HEK293 (cell line): ENCODE measurements at regions not wholly inside any gene's neighbourhood (a gene's known extent, or its start where the extent isn't known, plus 50 kb on each side); places are given as distances from the start of the nearest gene placed in this dataset.

ENCODE experiments used
- CTCF ChIA-PET: fragments of 350-600 bp; formaldehyde crosslinking; extraction: SDS; loops from one replicate; lab custom pipeline; 2021; ENCODE audit warnings: antibody characterized with exemption; lab: Yijun Ruan, JAX
- POLR2A ChIA-PET: fragments of 300-600 bp; formaldehyde crosslinking; extraction: SDS; loops from one replicate; lab custom pipeline; 2020; ENCODE audit warnings: antibody characterized with exemption, inconsistent platforms; lab: Yijun Ruan, JAX
- H3K27ac ChIP-seq: fragments of 200-500 bp; sonication (Bioruptor generic); 2 replicates; pipeline ENCODE4 v1.5.1; 2014; ENCODE audit warnings: low read depth, low read length, control low read depth, inconsistent platforms; ENCODE audit errors: extremely low read depth
- H3K36me3 ChIP-seq, 2 experiments: fragments of 200-500 bp in 1 of 2; sonication (Bioruptor generic) in 1 of 2; 1 replicate in 1 of 2; 2 replicates in 1 of 2; pipeline ENCODE4 v1.5.1; 2014 to 2017; ENCODE audit warnings: inconsistent platforms in 2 of 2, low read length in 2 of 2; ENCODE audit not compliant: control insufficient read depth in 2 of 2, insufficient read depth in 1 of 2
- H3K4me1 ChIP-seq: fragments of 200-500 bp; sonication (Bioruptor generic); 2 replicates; pipeline ENCODE4 v1.5.1; 2014; ENCODE audit warnings: mild to moderate bottlenecking, low read length, inconsistent platforms; ENCODE audit not compliant: control insufficient read depth, insufficient read depth
- H3K4me3 ChIP-seq: 2 replicates; pipeline ENCODE4 v1.5.1; 2011; ENCODE audit warnings: low read depth, mild to moderate bottlenecking, control low read depth, low read length, moderate library complexity
- H3K9me3 ChIP-seq: fragments of 200-500 bp; sonication (Bioruptor generic); 2 replicates; pipeline ENCODE4 v1.5.1; 2014; ENCODE audit warnings: low read depth, low read length, inconsistent platforms; ENCODE audit not compliant: control insufficient read depth, insufficient read depth
- IKZF3 ChIP-seq: fragments of 450-650 bp; IDR thresholded peaks from 2 replicates; pipeline ENCODE4 v1.5.0; 2018; ENCODE audit warnings: missing biosample characterization, mild to moderate bottlenecking, missing genetic modification characterization, moderate library complexity
- MEIS1 ChIP-seq: sonication (generic); formaldehyde crosslinking; IDR thresholded peaks from 2 replicates; pipeline ENCODE4 v1.8.1; 2022; ENCODE audit warnings: missing genetic modification reagents, mild to moderate bottlenecking, borderline replicate concordance
- MYNN ChIP-seq: fragments of 450-650 bp; formaldehyde crosslinking; IDR thresholded peaks from 2 replicates; pipeline ENCODE4 v1.5.1; 2016; ENCODE audit warnings: missing biosample characterization, missing genetic modification characterization, borderline replicate concordance
- MZF1 ChIP-seq: fragments of 450-650 bp; formaldehyde crosslinking; IDR thresholded peaks from 2 replicates; pipeline ENCODE4 v1.5.1; 2017; ENCODE audit warnings: missing biosample characterization, missing genetic modification characterization, borderline replicate concordance
- PRDM1 ChIP-seq: fragments of 450-650 bp; formaldehyde crosslinking; IDR thresholded peaks from 2 replicates; pipeline ENCODE4; 2016; ENCODE audit warnings: missing biosample characterization, missing genetic modification characterization
- PRDM2 ChIP-seq: fragments of 450-650 bp; formaldehyde crosslinking; IDR thresholded peaks from 2 replicates; pipeline ENCODE4 v1.5.1; 2016; ENCODE audit warnings: missing biosample characterization, missing genetic modification characterization, borderline replicate concordance
- RBAK ChIP-seq: fragments of 450-650 bp; formaldehyde crosslinking; IDR thresholded peaks from 2 replicates; pipeline ENCODE4 v1.5.1; 2016; ENCODE audit warnings: missing biosample characterization, missing genetic modification characterization
- WT1 ChIP-seq: fragments of 450-650 bp; formaldehyde crosslinking; IDR thresholded peaks from 2 replicates; pipeline ENCODE4 v1.5.1; 2016; ENCODE audit warnings: missing biosample characterization, missing genetic modification characterization
- ZBTB20 ChIP-seq: fragments of 450-650 bp; formaldehyde crosslinking; IDR thresholded peaks from 2 replicates; pipeline ENCODE4 v1.5.1; 2016; ENCODE audit warnings: missing biosample characterization, missing genetic modification characterization
- ZBTB8A ChIP-seq: fragments of 450-650 bp; formaldehyde crosslinking; IDR thresholded peaks from 2 replicates; pipeline ENCODE4 v1.5.1; 2016; ENCODE audit warnings: missing biosample characterization, missing genetic modification characterization
- ZEB2 ChIP-seq: fragments of 450-650 bp; formaldehyde crosslinking; IDR thresholded peaks from 2 replicates; pipeline ENCODE4 v1.5.1; 2016; ENCODE audit warnings: missing biosample characterization, missing genetic modification characterization
- ZIC2 ChIP-seq: fragments of 450-650 bp; formaldehyde crosslinking; IDR thresholded peaks from 2 replicates; pipeline ENCODE4 v1.5.1; 2016; ENCODE audit warnings: missing biosample characterization, missing genetic modification characterization
- ZNF16 ChIP-seq: fragments of 450-650 bp; formaldehyde crosslinking; IDR thresholded peaks from 2 replicates; pipeline ENCODE4 v1.5.1; 2016; ENCODE audit warnings: low read depth, missing biosample characterization, missing genetic modification characterization
- ZNF169 ChIP-seq: fragments of 450-650 bp; formaldehyde crosslinking; IDR thresholded peaks from 2 replicates; pipeline ENCODE4 v1.5.1; 2016; ENCODE audit warnings: missing biosample characterization, missing genetic modification characterization
- ZNF175 ChIP-seq: fragments of 450-650 bp; formaldehyde crosslinking; IDR thresholded peaks from 2 replicates; pipeline ENCODE4 v1.5.1; 2016; ENCODE audit warnings: missing biosample characterization, missing genetic modification characterization
- ZNF19 ChIP-seq: fragments of 450-650 bp; formaldehyde crosslinking; IDR thresholded peaks from 2 replicates; pipeline ENCODE4; 2016; ENCODE audit warnings: missing biosample characterization, missing genetic modification characterization, low read depth
- ZNF335 ChIP-seq: fragments of 450-650 bp; formaldehyde crosslinking; conservative IDR thresholded peaks from 2 replicates; pipeline ENCODE4 v1.5.1; 2016; ENCODE audit warnings: missing biosample characterization, missing genetic modification characterization
- ZNF530 ChIP-seq: fragments of 450-650 bp; formaldehyde crosslinking; IDR thresholded peaks from 2 replicates; pipeline ENCODE4 v1.5.1; 2016; ENCODE audit warnings: low read depth, missing biosample characterization, missing genetic modification characterization
- ZNF558 ChIP-seq: fragments of 450-650 bp; formaldehyde crosslinking; IDR thresholded peaks from 2 replicates; pipeline ENCODE4 v1.5.1; 2016; ENCODE audit warnings: missing biosample characterization, missing genetic modification characterization
- ZNF600 ChIP-seq: fragments of 450-650 bp; formaldehyde crosslinking; IDR thresholded peaks from 2 replicates; pipeline ENCODE4 v1.5.1; 2016; ENCODE audit warnings: missing biosample characterization, missing genetic modification characterization
- ZNF626 ChIP-seq: fragments of 450-650 bp; sonication (Bioruptor Pico); formaldehyde crosslinking; IDR thresholded peaks from 2 replicates; pipeline ENCODE4 v1.5.1; 2018; ENCODE audit warnings: missing biosample characterization, missing genetic modification characterization, inconsistent platforms
- ZNF660 ChIP-seq: fragments of 450-650 bp; IDR thresholded peaks from 2 replicates; pipeline ENCODE4 v1.5.1; 2018; ENCODE audit warnings: missing biosample characterization, mild to moderate bottlenecking, missing genetic modification characterization
- TF ChIP-seq, protein P1 (sequence below): fragments of 450-650 bp; IDR thresholded peaks from 2 replicates; pipeline ENCODE4 v1.5.1; 2018; ENCODE audit warnings: missing biosample characterization, missing genetic modification characterization
- TF ChIP-seq, protein P2 (sequence below): fragments of 450-650 bp; formaldehyde crosslinking; IDR thresholded peaks from 2 replicates; pipeline ENCODE4; 2016; ENCODE audit warnings: missing biosample characterization, missing genetic modification characterization
- TF ChIP-seq, protein P3 (sequence below): fragments of 450-650 bp; formaldehyde crosslinking; IDR thresholded peaks from 2 replicates; pipeline ENCODE4 v1.5.1; 2017; ENCODE audit warnings: missing biosample characterization, missing genetic modification characterization

- H3K36me3 ChIP-seq, result no peaks in the 10 kb centered on the region
- H3K4me3 ChIP-seq, result peak overlapping the region; percentile 98
- ChIA-PET POLR2A (interaction anchor here (1.3 to 2.4 kb wide), 4 partner anchors 18 to 450 kb away, joined by 3 to 14 read pairs (median 8); partner anchors contain the start of gene MTAP), CTCF (interaction anchor here (1.6 kb wide), 1 partner anchor 230 kb away, joined by 6 read pairs; no protein-coding TSS in a partner anchor)
- TF ChIP-seq MEIS1 (CRISPR knock-in tag) (no peak), ZNF335 (no peak), ZNF175 (tag by site-specific recombination) (no peak), ZBTB20 (no peak), MZF1 (no peak), ZNF660 (tag by site-specific recombination) (no peak), ZNF558 (tag by site-specific recombination) (no peak), ZNF16 (tag by site-specific recombination) (no peak), PRDM2 (tag by site-specific recombination) (no peak), ZNF530 (tag by site-specific recombination) (no peak)
- TF ChIP-seq, protein P1, sequence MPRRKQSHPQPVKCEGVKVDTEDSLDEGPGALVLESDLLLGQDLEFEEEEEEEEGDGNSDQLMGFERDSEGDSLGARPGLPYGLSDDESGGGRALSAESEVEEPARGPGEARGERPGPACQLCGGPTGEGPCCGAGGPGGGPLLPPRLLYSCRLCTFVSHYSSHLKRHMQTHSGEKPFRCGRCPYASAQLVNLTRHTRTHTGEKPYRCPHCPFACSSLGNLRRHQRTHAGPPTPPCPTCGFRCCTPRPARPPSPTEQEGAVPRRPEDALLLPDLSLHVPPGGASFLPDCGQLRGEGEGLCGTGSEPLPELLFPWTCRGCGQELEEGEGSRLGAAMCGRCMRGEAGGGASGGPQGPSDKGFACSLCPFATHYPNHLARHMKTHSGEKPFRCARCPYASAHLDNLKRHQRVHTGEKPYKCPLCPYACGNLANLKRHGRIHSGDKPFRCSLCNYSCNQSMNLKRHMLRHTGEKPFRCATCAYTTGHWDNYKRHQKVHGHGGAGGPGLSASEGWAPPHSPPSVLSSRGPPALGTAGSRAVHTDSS, result no peak
- TF ChIP-seq, protein P2, sequence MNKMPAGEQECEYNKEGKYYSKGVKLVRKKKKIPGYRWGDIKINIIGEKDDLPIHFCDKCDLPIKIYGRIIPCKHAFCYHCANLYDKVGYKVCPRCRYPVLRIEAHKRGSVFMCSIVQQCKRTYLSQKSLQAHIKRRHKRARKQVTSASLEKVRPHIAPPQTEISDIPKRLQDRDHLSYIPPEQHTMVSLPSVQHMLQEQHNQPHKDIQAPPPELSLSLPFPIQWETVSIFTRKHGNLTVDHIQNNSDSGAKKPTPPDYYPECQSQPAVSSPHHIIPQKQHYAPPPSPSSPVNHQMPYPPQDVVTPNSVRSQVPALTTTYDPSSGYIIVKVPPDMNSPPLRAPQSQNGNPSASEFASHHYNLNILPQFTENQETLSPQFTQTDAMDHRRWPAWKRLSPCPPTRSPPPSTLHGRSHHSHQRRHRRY, result no peak
- H3K4me1 ChIP-seq, result peaks cover 12% of the 10 kb centered on the region; the same call in 1 of the 2 replicates
- H3K9me3 ChIP-seq, result no peaks in the 10 kb centered on the region
- H3K27ac ChIP-seq, result peak overlapping the region; percentile 91; the same call in 1 of the 2 replicates
These were observed 76.0 kb upstream of the IFNE start for GRCh38 chr9:21558079-21558478.

DNA sequence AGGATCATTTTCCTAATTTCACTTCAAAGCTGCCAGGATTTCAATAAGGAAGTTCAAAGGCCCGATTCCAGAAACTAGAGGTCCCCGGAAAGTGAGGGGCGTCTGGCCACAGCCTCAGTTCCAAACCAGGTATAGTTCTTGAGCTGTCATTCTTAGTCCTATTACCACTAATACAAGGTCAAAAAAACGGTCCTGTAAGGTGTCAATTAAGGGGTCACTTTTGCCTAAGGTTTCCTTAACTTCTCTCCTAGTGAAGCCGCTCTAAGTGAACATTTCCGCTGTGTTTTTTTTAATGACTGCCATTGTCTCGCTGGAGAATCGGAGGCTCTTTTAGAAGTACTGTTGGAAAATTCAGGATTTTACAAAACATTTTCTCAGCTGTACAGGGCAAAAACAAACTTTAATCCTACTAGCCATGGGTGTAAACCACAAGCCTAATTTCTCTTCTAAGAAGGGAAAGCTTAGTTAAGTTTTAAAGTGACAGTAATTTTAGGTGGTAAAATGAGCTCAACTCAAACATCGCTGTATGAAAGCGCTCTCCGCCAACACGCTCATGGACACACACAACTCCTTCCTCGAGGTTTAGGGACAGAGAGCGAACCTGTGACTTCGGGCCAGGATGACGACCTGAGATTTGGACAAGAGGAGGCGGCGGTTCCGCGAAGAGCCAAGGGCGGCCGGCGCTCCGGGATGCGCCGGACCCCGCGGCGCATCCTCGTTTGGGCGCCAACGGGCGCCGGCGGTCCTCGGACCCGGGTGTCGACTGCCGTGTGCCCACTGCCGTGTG lies 76.7 kb upstream of the IFNE start:
- POLR2A ChIA-PET, result interaction anchor here (0.8 to 2.4 kb wide), 9 partner anchors 9 to 450 kb away, joined by 3 to 14 read pairs (median 9); partner anchors contain the start of genes CDKN2A, CDKN2B, CDKN2B-AS1 and MTAP
- Histone ChIP-seq H3K36me3 (no peaks in the 10 kb centered on the region), H3K9me3 (no peaks in the 10 kb centered on the region), H3K4me3 (peak overlapping the region; percentile 98), H3K4me1 (peaks cover 12% of the 10 kb centered on the region; the same call in 1 of the 2 replicates), H3K27ac (peak overlapping the region; percentile 91)
- CTCF ChIA-PET, result interaction anchor here (0.7 to 1.6 kb wide), 8 partner anchors 11 to 229 kb away, joined by 3 to 6 read pairs (median 4); no protein-coding TSS in a partner anchor
- TF ChIP-seq ZIC2 (tag by site-specific recombination), result 0 out of 2 replicates have a peak, but pooled peaks have one; percentile 26
- no peak for TF ChIP-seq ZNF175 (tag by site-specific recombination)
- peak; percentile 34; the same call in 1 of the 2 replicates for TF ChIP-seq ZNF600 (tag by site-specific recombination)
- TF ChIP-seq RBAK, result no peak
- no peak for TF ChIP-seq ZEB2 (tag by site-specific recombination)
- TF ChIP-seq ZBTB8A (tag by site-specific recombination), result peak; percentile 94
- no peak for TF ChIP-seq ZNF626
- no peak for TF ChIP-seq MYNN
- TF ChIP-seq IKZF3 (tag by site-specific recombination), result 0 out of 2 replicates have a peak, but pooled peaks have one; percentile 14
- TF ChIP-seq, protein P3, sequence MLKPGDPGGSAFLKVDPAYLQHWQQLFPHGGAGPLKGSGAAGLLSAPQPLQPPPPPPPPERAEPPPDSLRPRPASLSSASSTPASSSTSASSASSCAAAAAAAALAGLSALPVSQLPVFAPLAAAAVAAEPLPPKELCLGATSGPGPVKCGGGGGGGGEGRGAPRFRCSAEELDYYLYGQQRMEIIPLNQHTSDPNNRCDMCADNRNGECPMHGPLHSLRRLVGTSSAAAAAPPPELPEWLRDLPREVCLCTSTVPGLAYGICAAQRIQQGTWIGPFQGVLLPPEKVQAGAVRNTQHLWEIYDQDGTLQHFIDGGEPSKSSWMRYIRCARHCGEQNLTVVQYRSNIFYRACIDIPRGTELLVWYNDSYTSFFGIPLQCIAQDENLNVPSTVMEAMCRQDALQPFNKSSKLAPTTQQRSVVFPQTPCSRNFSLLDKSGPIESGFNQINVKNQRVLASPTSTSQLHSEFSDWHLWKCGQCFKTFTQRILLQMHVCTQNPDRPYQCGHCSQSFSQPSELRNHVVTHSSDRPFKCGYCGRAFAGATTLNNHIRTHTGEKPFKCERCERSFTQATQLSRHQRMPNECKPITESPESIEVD (tag by site-specific recombination), result no peak
- TF ChIP-seq WT1 (tag by site-specific recombination), result no peak
- peak; percentile 88 for TF ChIP-seq PRDM1 (tag by site-specific recombination)
- TF ChIP-seq ZNF169 (tag by site-specific recombination), result no peak
- TF ChIP-seq ZNF19 (tag by site-specific recombination), result no peak
